Gastrocnemius medialis (tissue), 4 donors: ENCODE measurements at regions not wholly inside any gene's neighbourhood (a gene's known extent, or its start where the extent isn't known, plus 50 kb on each side); places are given as distances from the start of the nearest gene placed in this dataset.

Source experiments
- CTCF ChIP-seq, 5 experiments: fragments of 450-650 bp in 3 of 5; fragments of 200-600 bp in 2 of 5; sonication (generic) in 2 of 5; IDR thresholded peaks in 4 of 5; conservative IDR thresholded peaks in 1 of 5; 1 replicate in 4 of 5; 2 replicates in 1 of 5; pipeline ENCODE4 v1.5.1; 2016 to 2019; ENCODE audit warnings: antibody characterized with exemption in 5 of 5, mild to moderate bottlenecking in 3 of 5, moderate library complexity in 3 of 5
- POLR2A ChIP-seq, 2 donors: fragments of 450-650 bp; IDR thresholded peaks; one replicate each; pipeline ENCODE4 v1.6.1; 2017; ENCODE audit warnings: antibody characterized with exemption in 2 of 2, mild to moderate bottlenecking in 2 of 2, moderate library complexity in 2 of 2

GRCh38 chr5:51838459-51838858 lies 455.2 kb downstream of the ISL1 start:
- TF ChIP-seq CTCF (IDR thresholded peaks at IDR 0.05 in 4 of 5, conservative IDR thresholded peaks at IDR 0.05 in 1 of 5) = no peak
- TF ChIP-seq POLR2A (IDR thresholded peaks at IDR 0.05) = no peak
